ENCODE measurements at regions not wholly inside any gene's neighbourhood (a gene's known extent, or its start where the extent isn't known, plus 50 kb on each side); places are given as distances from the start of the nearest gene placed in this dataset.

- Mint-ChIP-seq H3K9me3 (no peaks in the 10 kb centered on the region), H3K27ac (no peak overlapping the region), H3K4me1 (peaks cover 12% of the 10 kb centered on the region), H3K36me3 (ENCODE audit: low read depth) (no peaks in the 10 kb centered on the region), H3K4me3 (no peak overlapping the region), H3K27me3 (ENCODE audit: low read depth) (peaks cover 5% of the 10 kb centered on the region)
- TF ChIP-seq CTCF (IDR thresholded peaks at IDR 0.05; ENCODE audit: unreplicated experiment in 3 of 3): no peak
Measured at GRCh38 chr5:53817183-53817582, 256.7 kb downstream of the NDUFS4 start.

- no peak for TF ChIP-seq CTCF (IDR thresholded peaks at IDR 0.05; ENCODE audit: unreplicated experiment in 3 of 3)
- no peak overlapping the region for H3K4me3 Mint-ChIP-seq
- H3K9me3 Mint-ChIP-seq: peaks cover 2% of the 10 kb centered on the region
- peaks cover 5% of the 10 kb centered on the region for H3K27me3 Mint-ChIP-seq (ENCODE audit: low read depth)
- H3K27ac Mint-ChIP-seq: peak overlapping the region in 2 of 3 experiments; percentile 26 to 81
- peaks cover 12% of the 10 kb centered on the region for H3K4me1 Mint-ChIP-seq
- no peaks in the 10 kb centered on the region for H3K36me3 Mint-ChIP-seq (ENCODE audit: low read depth)
Measured at GRCh38 chr5:53819482-53819881, 259.0 kb downstream of the NDUFS4 start.

- no peak overlapping the region for H3K27ac Mint-ChIP-seq
- peaks cover 12% of the 10 kb centered on the region for H3K4me1 Mint-ChIP-seq
- H3K4me3 Mint-ChIP-seq: no peak overlapping the region
- peaks cover 2% of the 10 kb centered on the region for H3K9me3 Mint-ChIP-seq
- TF ChIP-seq CTCF (IDR thresholded peaks at IDR 0.05; ENCODE audit: unreplicated experiment in 3 of 3): no peak
- peaks cover 3% of the 10 kb centered on the region for H3K27me3 Mint-ChIP-seq (ENCODE audit: low read depth)
- no peaks in the 10 kb centered on the region for H3K36me3 Mint-ChIP-seq (ENCODE audit: low read depth)
Measured at GRCh38 chr5:53820119-53820801, 259.8 kb downstream of the NDUFS4 start.

GRCh38 chr5:53820802-53821171 lies 260.3 kb downstream of the NDUFS4 start:
- H3K27me3 Mint-ChIP-seq (ENCODE audit: low read depth): no peaks in the 10 kb centered on the region
- H3K27ac Mint-ChIP-seq: no peak overlapping the region
- no peak overlapping the region for H3K4me3 Mint-ChIP-seq
- no peak for TF ChIP-seq CTCF (IDR thresholded peaks at IDR 0.05; ENCODE audit: unreplicated experiment in 3 of 3)
- H3K36me3 Mint-ChIP-seq (ENCODE audit: low read depth): no peaks in the 10 kb centered on the region
- peaks cover 2% of the 10 kb centered on the region for H3K9me3 Mint-ChIP-seq
- H3K4me1 Mint-ChIP-seq: peaks cover 14% of the 10 kb centered on the region

GRCh38 chr5:53825016-53825415 lies 264.6 kb downstream of the NDUFS4 start:
- Mint-ChIP-seq H3K27ac (peak overlapping the region; percentile 38 to 89 (median 60)), H3K4me1 (peaks cover 14% of the 10 kb centered on the region), H3K36me3 (ENCODE audit: low read depth) (peaks cover 4% of the 10 kb centered on the region), H3K9me3 (peaks cover 8% of the 10 kb centered on the region), H3K4me3 (no peak overlapping the region), H3K27me3 (ENCODE audit: low read depth) (no peaks in the 10 kb centered on the region)
- TF ChIP-seq CTCF (IDR thresholded peaks at IDR 0.05; ENCODE audit: unreplicated experiment in 3 of 3): no peak

- Mint-ChIP-seq H3K4me1 (peaks cover 14% of the 10 kb centered on the region), H3K27ac (peak overlapping the region in 2 of 3 experiments; percentile 71 to 89), H3K9me3 (peaks cover 9% of the 10 kb centered on the region), H3K4me3 (peak overlapping the region in 1 of 3 experiments; percentile 56), H3K36me3 (ENCODE audit: low read depth) (peaks cover 4% of the 10 kb centered on the region), H3K27me3 (ENCODE audit: low read depth) (no peaks in the 10 kb centered on the region)
- TF ChIP-seq CTCF (IDR thresholded peaks at IDR 0.05; ENCODE audit: unreplicated experiment in 3 of 3): no peak
Measured at GRCh38 chr5:53825926-53826325, 265.5 kb downstream of the NDUFS4 start.
